Ishikawa (cell line): ENCODE measurements at regions not wholly inside any gene's neighbourhood (a gene's known extent, or its start where the extent isn't known, plus 50 kb on each side); places are given as distances from the start of the nearest gene placed in this dataset.

ENCODE experiments used
- CEBPB ChIP-seq: IDR thresholded peaks from 2 replicates; pipeline ENCODE4 v1.6.1; 2012
- CREB1 ChIP-seq: IDR thresholded peaks from 2 replicates; pipeline ENCODE4 v1.6.1; 2012; ENCODE audit warnings: low read depth
- EGR1 ChIP-seq: IDR thresholded peaks from 2 replicates; pipeline ENCODE4 v1.6.1; 2012
- EP300 ChIP-seq: IDR thresholded peaks from 2 replicates; pipeline ENCODE4 v1.6.1; 2012; ENCODE audit warnings: borderline replicate concordance
- FOXM1 ChIP-seq: IDR thresholded peaks from 2 replicates; pipeline ENCODE4 v1.6.1; 2012; ENCODE audit warnings: low read depth, borderline replicate concordance
- NFIC ChIP-seq: IDR thresholded peaks from 2 replicates; pipeline ENCODE4 v1.6.1; 2012
- RAD21 ChIP-seq: IDR thresholded peaks from 2 replicates; pipeline ENCODE4 v1.6.1; 2012; ENCODE audit warnings: low read depth
- TAF1 ChIP-seq: IDR thresholded peaks from 2 replicates; pipeline ENCODE4 v1.6.1; 2012; ENCODE audit warnings: low read depth, mild to moderate bottlenecking
- TCF12 ChIP-seq: IDR thresholded peaks from 2 replicates; pipeline ENCODE4 v1.6.1; 2012; ENCODE audit warnings: low read depth
- TEAD4 ChIP-seq: IDR thresholded peaks from 2 replicates; pipeline ENCODE4 v1.6.1; 2012
- USF1 ChIP-seq: IDR thresholded peaks from 2 replicates; pipeline ENCODE4 v1.6.1; 2012
- YY1 ChIP-seq: IDR thresholded peaks from 2 replicates; pipeline ENCODE4 v1.6.1; 2012; ENCODE audit warnings: low read depth
- ZBTB7A ChIP-seq: IDR thresholded peaks from 2 replicates; pipeline ENCODE4 v1.6.1; 2012; ENCODE audit warnings: low read depth
- TF ChIP-seq, protein P1 (sequence below): IDR thresholded peaks from 2 replicates; pipeline ENCODE4 v1.6.1; 2012; ENCODE audit warnings: low read depth, mild to moderate bottlenecking
- TF ChIP-seq, protein P2 (sequence below): IDR thresholded peaks from 2 replicates; pipeline ENCODE4 v1.6.1; 2012

GRCh38 chr20:60569116-60569515, 610.9 kb downstream of the CDH26 start:
- TF ChIP-seq NFIC (no peak), TAF1 (no peak), EP300 (no peak), RAD21 (no peak), CREB1 (no peak), USF1 (no peak), CEBPB (no peak), TCF12 (no peak), TEAD4 (no peak)
- TF ChIP-seq, protein P1, sequence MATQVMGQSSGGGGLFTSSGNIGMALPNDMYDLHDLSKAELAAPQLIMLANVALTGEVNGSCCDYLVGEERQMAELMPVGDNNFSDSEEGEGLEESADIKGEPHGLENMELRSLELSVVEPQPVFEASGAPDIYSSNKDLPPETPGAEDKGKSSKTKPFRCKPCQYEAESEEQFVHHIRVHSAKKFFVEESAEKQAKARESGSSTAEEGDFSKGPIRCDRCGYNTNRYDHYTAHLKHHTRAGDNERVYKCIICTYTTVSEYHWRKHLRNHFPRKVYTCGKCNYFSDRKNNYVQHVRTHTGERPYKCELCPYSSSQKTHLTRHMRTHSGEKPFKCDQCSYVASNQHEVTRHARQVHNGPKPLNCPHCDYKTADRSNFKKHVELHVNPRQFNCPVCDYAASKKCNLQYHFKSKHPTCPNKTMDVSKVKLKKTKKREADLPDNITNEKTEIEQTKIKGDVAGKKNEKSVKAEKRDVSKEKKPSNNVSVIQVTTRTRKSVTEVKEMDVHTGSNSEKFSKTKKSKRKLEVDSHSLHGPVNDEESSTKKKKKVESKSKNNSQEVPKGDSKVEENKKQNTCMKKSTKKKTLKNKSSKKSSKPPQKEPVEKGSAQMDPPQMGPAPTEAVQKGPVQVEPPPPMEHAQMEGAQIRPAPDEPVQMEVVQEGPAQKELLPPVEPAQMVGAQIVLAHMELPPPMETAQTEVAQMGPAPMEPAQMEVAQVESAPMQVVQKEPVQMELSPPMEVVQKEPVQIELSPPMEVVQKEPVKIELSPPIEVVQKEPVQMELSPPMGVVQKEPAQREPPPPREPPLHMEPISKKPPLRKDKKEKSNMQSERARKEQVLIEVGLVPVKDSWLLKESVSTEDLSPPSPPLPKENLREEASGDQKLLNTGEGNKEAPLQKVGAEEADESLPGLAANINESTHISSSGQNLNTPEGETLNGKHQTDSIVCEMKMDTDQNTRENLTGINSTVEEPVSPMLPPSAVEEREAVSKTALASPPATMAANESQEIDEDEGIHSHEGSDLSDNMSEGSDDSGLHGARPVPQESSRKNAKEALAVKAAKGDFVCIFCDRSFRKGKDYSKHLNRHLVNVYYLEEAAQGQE, result no peak

DNA sequence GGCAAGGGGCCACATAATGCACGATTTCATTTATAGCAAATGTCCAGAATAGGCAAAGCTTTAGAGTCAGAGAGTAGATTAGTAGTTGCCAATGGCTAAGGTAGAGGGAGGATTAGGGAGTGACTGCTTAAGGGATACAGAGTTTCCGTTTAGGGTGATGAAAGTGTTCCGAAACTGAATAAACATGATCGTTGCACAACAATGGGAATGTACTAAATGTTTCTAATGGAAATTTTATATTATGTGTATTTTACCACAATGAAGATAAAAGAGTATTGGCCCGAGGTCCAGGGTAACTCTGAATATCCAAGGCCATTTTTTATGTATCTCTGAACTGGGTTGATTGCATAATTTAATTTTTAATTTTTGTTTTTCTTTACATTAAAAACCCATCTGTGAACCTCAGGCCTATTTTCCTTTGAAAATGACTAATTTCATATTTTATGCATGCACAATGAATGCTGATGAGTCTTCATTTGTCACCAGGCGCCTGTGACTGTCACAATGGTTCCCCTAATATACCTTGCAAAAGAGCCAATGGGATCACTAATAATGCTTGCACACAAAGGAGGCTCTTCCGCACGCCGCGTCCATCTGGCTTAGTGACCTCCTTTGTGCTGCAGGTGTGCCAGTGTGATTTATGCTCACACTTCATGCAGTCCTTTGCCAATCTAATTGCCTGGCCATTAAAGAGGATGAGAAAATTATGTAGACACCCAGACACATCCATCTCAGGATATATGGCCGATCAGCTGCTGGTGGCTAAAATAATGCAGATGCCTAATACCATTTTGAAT, 612.5 kb downstream of the CDH26 start:
- no peak for TF ChIP-seq USF1
- no peak for TF ChIP-seq TEAD4
- TF ChIP-seq, protein P2, sequence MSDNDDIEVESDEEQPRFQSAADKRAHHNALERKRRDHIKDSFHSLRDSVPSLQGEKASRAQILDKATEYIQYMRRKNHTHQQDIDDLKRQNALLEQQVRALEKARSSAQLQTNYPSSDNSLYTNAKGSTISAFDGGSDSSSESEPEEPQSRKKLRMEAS, result no peak
- TF ChIP-seq YY1, result no peak
- no peak for TF ChIP-seq NFIC
- TF ChIP-seq EP300, result no peak
- no peak for TF ChIP-seq TAF1
- no peak for TF ChIP-seq RAD21
- TF ChIP-seq CEBPB, result no peak
- no peak for TF ChIP-seq TCF12
- TF ChIP-seq, protein P1, result no peak
- TF ChIP-seq ZBTB7A, result no peak
- no peak for TF ChIP-seq EGR1
- TF ChIP-seq CREB1, result no peak
- no peak for TF ChIP-seq FOXM1

DNA sequence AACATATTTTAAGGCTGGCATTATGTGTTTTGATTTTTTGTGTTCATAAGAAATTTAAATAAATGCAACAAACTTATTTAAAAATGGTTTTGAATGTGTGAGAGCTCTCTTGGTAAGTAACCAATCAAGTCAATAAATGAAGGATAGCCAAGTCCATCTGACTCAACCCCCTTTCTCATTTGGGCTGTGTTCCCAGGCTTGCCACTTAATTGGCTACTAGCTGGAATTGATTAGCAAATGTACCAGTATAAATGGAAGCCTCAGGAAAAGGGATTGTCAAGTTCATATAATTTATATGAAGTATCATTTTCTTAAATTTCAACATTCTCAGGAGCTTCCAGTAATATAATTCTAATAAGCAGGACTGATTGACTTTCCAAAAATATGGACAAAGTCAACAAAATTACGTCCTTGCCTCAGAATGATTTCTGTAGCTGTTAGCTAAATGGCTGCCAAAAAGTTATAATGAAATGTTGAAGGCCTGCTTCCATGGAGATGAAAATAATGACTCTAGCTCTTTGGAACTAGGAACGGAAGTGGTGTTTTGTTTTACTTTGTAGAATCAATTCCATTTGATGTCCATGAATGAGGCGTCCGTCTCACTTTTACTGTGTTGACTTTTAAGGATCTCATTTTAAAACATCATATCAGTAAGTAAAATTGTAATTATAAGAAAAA, 614.9 kb downstream of the CDH26 start:
- TF ChIP-seq EGR1, result no peak
- TF ChIP-seq USF1, result no peak
- TF ChIP-seq CREB1, result no peak
- TF ChIP-seq RAD21, result no peak
- no peak for TF ChIP-seq NFIC
- TF ChIP-seq FOXM1, result no peak

DNA sequence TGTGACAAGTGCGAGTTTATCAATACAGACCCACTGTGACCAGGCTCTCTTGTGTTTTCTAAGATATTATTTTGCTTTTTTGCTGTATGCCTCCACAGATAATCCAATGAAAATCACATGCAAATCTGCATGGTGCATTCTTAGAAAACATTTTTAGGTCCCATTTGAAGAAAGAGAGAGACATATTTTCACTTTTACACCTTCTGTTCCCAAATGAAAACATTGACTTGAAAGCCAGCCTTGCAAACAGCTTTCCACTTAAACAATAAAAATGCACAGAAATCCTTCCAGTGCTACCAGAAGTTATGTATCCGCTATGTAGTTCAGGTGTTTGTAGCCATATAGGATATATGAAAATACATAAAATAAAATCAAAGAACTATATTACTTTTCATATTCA, 618.0 kb downstream of the CDH26 start:
- TF ChIP-seq FOXM1 (no peak), NFIC (no peak), CREB1 (no peak), TAF1 (no peak), YY1 (no peak), EGR1 (no peak), TEAD4 (no peak), TCF12 (no peak), ZBTB7A (no peak), RAD21 (no peak), EP300 (no peak), CEBPB (no peak), USF1 (no peak)
- TF ChIP-seq, protein P2, result no peak
- TF ChIP-seq, protein P1, result no peak
